DND-41 (cell line): ENCODE measurements at regions not wholly inside any gene's neighbourhood (a gene's known extent, or its start where the extent isn't known, plus 50 kb on each side); places are given as distances from the start of the nearest gene placed in this dataset.

ENCODE experiments used
- CTCF ChIP-seq: IDR thresholded peaks from 2 replicates; pipeline ENCODE4 v1.5.1; 2012; ENCODE audit warnings: borderline replicate concordance, low read length, moderate library complexity, mild to moderate bottlenecking; ENCODE audit not compliant: poor library complexity, severe bottlenecking; ENCODE audit errors: extremely low read depth
- EZH2 ChIP-seq: IDR thresholded peaks from 3 replicates; pipeline ENCODE4 v1.6.1; 2012; ENCODE audit warnings: borderline replicate concordance, low read depth, mild to moderate bottlenecking, moderate library complexity, low read length, inconsistent platforms; ENCODE audit not compliant: severe bottlenecking

DNA sequence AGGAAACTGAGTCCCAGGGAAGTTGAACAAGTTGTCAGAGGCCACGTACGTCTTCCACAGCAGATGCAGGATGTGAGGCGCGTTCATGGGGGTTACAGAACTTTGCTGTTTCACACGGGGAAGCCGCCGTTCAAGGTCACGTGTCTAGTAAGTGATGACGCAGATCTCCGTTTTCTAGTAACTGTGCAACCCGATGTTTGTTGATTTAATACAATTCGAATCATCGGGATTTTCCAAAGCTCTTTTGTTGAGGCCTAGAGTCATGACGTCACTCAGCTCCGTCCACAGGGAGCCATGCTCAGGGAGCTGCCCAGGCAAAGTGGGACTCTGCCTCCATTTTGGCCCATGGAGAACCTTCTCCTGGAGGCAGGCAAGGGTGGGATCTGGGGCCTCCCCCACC lies 1121.8 kb downstream of the TBC1D22A start:
- TF ChIP-seq CTCF = no peak
- no peak for TF ChIP-seq EZH2
